Trophoblast cell (in vitro differentiated cells and primary cell): ENCODE measurements at regions not wholly inside any gene's neighbourhood (a gene's known extent, or its start where the extent isn't known, plus 50 kb on each side); places are given as distances from the start of the nearest gene placed in this dataset.

Experiments used
- DNase-seq, 2 donors: peaks; one replicate each; pipeline ENCODE4 v3.0.0-alpha.2; 2016
- H2AFZ ChIP-seq: 2 replicates; pipeline ENCODE4 v1.6.1; 2013; ENCODE audit warnings: low read length, moderate library complexity, mild to moderate bottlenecking; ENCODE audit not compliant: insufficient read depth, poor library complexity
- H2AK5ac ChIP-seq: 2 replicates; pipeline ENCODE4 v1.6.1; 2013; ENCODE audit warnings: mild to moderate bottlenecking, low read length
- H2BK120ac ChIP-seq: 2 replicates; pipeline ENCODE4 v1.6.1; 2013; ENCODE audit warnings: low read length, mild to moderate bottlenecking, moderate library complexity; ENCODE audit not compliant: insufficient read depth, poor library complexity
- H2BK12ac ChIP-seq: 2 replicates; pipeline ENCODE4 v1.6.1; 2013; ENCODE audit warnings: mild to moderate bottlenecking, low read length, moderate library complexity
- H2BK5ac ChIP-seq: 2 replicates; pipeline ENCODE4 v1.6.1; 2013; ENCODE audit warnings: low read length, low read depth, moderate library complexity, mild to moderate bottlenecking; ENCODE audit not compliant: poor library complexity
- H3K14ac ChIP-seq: 2 replicates; pipeline ENCODE4 v1.6.1; 2013; ENCODE audit warnings: mild to moderate bottlenecking, low read length
- H3K18ac ChIP-seq: 2 replicates; pipeline ENCODE4 v1.6.1; 2013; ENCODE audit warnings: mild to moderate bottlenecking, low read length
- H3K23ac ChIP-seq: 2 replicates; pipeline ENCODE4 v1.6.1; 2013; ENCODE audit warnings: low read length
- H3K27ac ChIP-seq: 2 replicates; pipeline ENCODE4 v1.5.1; 2013; ENCODE audit warnings: low read depth, mild to moderate bottlenecking, inconsistent platforms, low read length, moderate library complexity
- H3K27me3 ChIP-seq: 2 replicates; pipeline ENCODE4 v1.6.1; 2013; ENCODE audit warnings: inconsistent platforms, mild to moderate bottlenecking, low read length, moderate library complexity; ENCODE audit not compliant: insufficient read depth
- H3K36me3 ChIP-seq, 2 experiments: 1 replicate in 1 of 2; 2 replicates in 1 of 2; pipeline ENCODE4 v1.6.1; 2013; ENCODE audit warnings: low read length in 2 of 2, mild to moderate bottlenecking in 2 of 2, moderate library complexity in 1 of 2; ENCODE audit not compliant: insufficient read depth in 2 of 2, control insufficient read depth in 1 of 2
- H3K4ac ChIP-seq: 2 replicates; pipeline ENCODE4 v1.6.1; 2013; ENCODE audit warnings: low read depth, mild to moderate bottlenecking, low read length, moderate library complexity
- H3K4me1 ChIP-seq, 2 experiments: 1 replicate in 1 of 2; 2 replicates in 1 of 2; pipeline ENCODE4 v1.6.1; 2013; ENCODE audit warnings: low read length in 2 of 2, mild to moderate bottlenecking in 2 of 2, moderate library complexity in 1 of 2; ENCODE audit not compliant: insufficient read depth in 2 of 2, control insufficient read depth in 1 of 2
- H3K4me2 ChIP-seq: 2 replicates; pipeline ENCODE4 v1.6.1; 2013; ENCODE audit warnings: inconsistent platforms, mild to moderate bottlenecking, low read length, moderate library complexity
- H3K4me3 ChIP-seq: 2 replicates; pipeline ENCODE4 v1.5.1; 2013; ENCODE audit warnings: mild to moderate bottlenecking, low read depth, low read length, inconsistent platforms
- H3K79me1 ChIP-seq: one replicate; pipeline ENCODE4 v1.6.1; 2013; ENCODE audit warnings: low read length
- H3K79me2 ChIP-seq: 2 replicates; pipeline ENCODE4 v1.6.1; 2013; ENCODE audit warnings: low read length, mild to moderate bottlenecking; ENCODE audit not compliant: control insufficient read depth, insufficient read depth, poor library complexity
- H3K9ac ChIP-seq: 2 replicates; pipeline ENCODE4 v1.6.1; 2013; ENCODE audit warnings: mild to moderate bottlenecking, low read length
- H3K9me3 ChIP-seq: 2 replicates; pipeline ENCODE4 v1.6.1; 2013; ENCODE audit warnings: low read depth, mild to moderate bottlenecking, control low read depth, inconsistent platforms, low read length; ENCODE audit not compliant: insufficient read depth
- H4K12ac ChIP-seq: 2 replicates; pipeline ENCODE4 v1.6.1; 2013; ENCODE audit warnings: low read depth, mild to moderate bottlenecking, low read length, moderate library complexity
- H4K8ac ChIP-seq: 2 replicates; pipeline ENCODE4 v1.6.1; 2013; ENCODE audit warnings: low read depth, mild to moderate bottlenecking, low read length, moderate library complexity
- H4K91ac ChIP-seq: one replicate; pipeline ENCODE4 v1.6.1; 2013; ENCODE audit warnings: low read depth, mild to moderate bottlenecking, low read length, moderate library complexity
- WGBS: extraction: QIAGEN DNeasy Blood & Tissue Kit; methylation state at CpG from one replicate; pipeline ENCODE4 v1.1.7; 2013; ENCODE audit warnings: missing lambda C conversion rate; ENCODE audit not compliant: insufficient read length, insufficient coverage; ENCODE audit errors: extremely low coverage; 5-methylcytosine and 5-hydroxymethylcytosine counted together

GRCh38 chr2:145029873-145030272 is 510.0 kb upstream of the ZEB2 start:
- H3K27me3 ChIP-seq: no peaks in the 10 kb centered on the region
- no CpG with 5 or more reads among the region's 3 CpGs for WGBS
- H2BK5ac ChIP-seq: no peak overlapping the region
- no peak for DNase-seq
- H4K91ac ChIP-seq: no peak overlapping the region
- H2BK12ac ChIP-seq: no peak overlapping the region
- H2AK5ac ChIP-seq: no peak overlapping the region
- no peak overlapping the region for H3K18ac ChIP-seq
- no peak overlapping the region for H3K27ac ChIP-seq
- no peak overlapping the region for H2BK120ac ChIP-seq
- no peaks in the 10 kb centered on the region for H3K36me3 ChIP-seq
- no peak overlapping the region for H3K4me2 ChIP-seq
- H3K14ac ChIP-seq: no peak overlapping the region
- no peak overlapping the region for H3K9ac ChIP-seq
- no peak overlapping the region for H4K8ac ChIP-seq
- H3K4me3 ChIP-seq: no peak overlapping the region
- H3K79me1 ChIP-seq: no peaks in the 10 kb centered on the region
- peaks cover 0 to 3% of the 10 kb centered on the region in 2 experiments for H3K4me1 ChIP-seq
- H3K4ac ChIP-seq: no peak overlapping the region
- no peak overlapping the region for H3K23ac ChIP-seq
- H3K79me2 ChIP-seq: no peaks in the 10 kb centered on the region
- no peaks in the 10 kb centered on the region for H3K9me3 ChIP-seq
- no peak overlapping the region for H2AFZ ChIP-seq
- H4K12ac ChIP-seq: no peak overlapping the region

GRCh38 chr2:145029081-145029480 is 509.2 kb upstream of the ZEB2 start:
- Histone ChIP-seq H2AK5ac (no peak overlapping the region), H4K12ac (no peak overlapping the region), H3K4me1 (peaks cover 0 to 3% of the 10 kb centered on the region in 2 experiments), H3K27me3 (no peaks in the 10 kb centered on the region), H3K79me2 (no peaks in the 10 kb centered on the region), H2BK12ac (no peak overlapping the region), H3K27ac (no peak overlapping the region), H3K4ac (no peak overlapping the region), H3K23ac (no peak overlapping the region), H4K8ac (no peak overlapping the region), H2BK120ac (no peak overlapping the region), H2AFZ (no peak overlapping the region), H3K79me1 (no peaks in the 10 kb centered on the region), H3K9me3 (no peaks in the 10 kb centered on the region), H2BK5ac (no peak overlapping the region), H3K9ac (no peak overlapping the region), H3K4me2 (no peak overlapping the region), H3K36me3 (no peaks in the 10 kb centered on the region), H3K18ac (no peak overlapping the region), H3K14ac (no peak overlapping the region), H4K91ac (no peak overlapping the region), H3K4me3 (no peak overlapping the region)
- no CpG with 5 or more reads among the region's 5 CpGs for WGBS
- DNase-seq: no peak

GRCh38 chr2:145028101-145028920 is 508.4 kb upstream of the ZEB2 start:
- H2BK120ac ChIP-seq: no peak overlapping the region
- DNase-seq: no peak
- no peak overlapping the region for H4K8ac ChIP-seq
- H3K18ac ChIP-seq: no peak overlapping the region
- no peak overlapping the region for H4K12ac ChIP-seq
- H3K4ac ChIP-seq: no peak overlapping the region
- no peak overlapping the region for H3K9ac ChIP-seq
- no peaks in the 10 kb centered on the region for H3K36me3 ChIP-seq
- H3K4me2 ChIP-seq: no peak overlapping the region
- H2AK5ac ChIP-seq: no peak overlapping the region
- no peaks in the 10 kb centered on the region for H3K27me3 ChIP-seq
- no peaks in the 10 kb centered on the region for H3K9me3 ChIP-seq
- H3K79me2 ChIP-seq: no peaks in the 10 kb centered on the region
- no peak overlapping the region for H3K4me3 ChIP-seq
- H2BK5ac ChIP-seq: no peak overlapping the region
- H4K91ac ChIP-seq: no peak overlapping the region
- WGBS: no CpG with 5 or more reads among the region's 8 CpGs
- no peak overlapping the region for H3K14ac ChIP-seq
- H2AFZ ChIP-seq: no peak overlapping the region
- no peak overlapping the region for H3K23ac ChIP-seq
- no peaks in the 10 kb centered on the region for H3K79me1 ChIP-seq
- H2BK12ac ChIP-seq: no peak overlapping the region
- no peak overlapping the region for H3K27ac ChIP-seq
- peaks cover 0 to 3% of the 10 kb centered on the region in 2 experiments for H3K4me1 ChIP-seq

GRCh38 chr2:145026456-145027455 is 506.8 kb upstream of the ZEB2 start:
- Histone ChIP-seq H3K9me3 (no peaks in the 10 kb centered on the region), H3K79me1 (no peaks in the 10 kb centered on the region), H3K36me3 (no peaks in the 10 kb centered on the region), H2BK120ac (no peak overlapping the region), H3K9ac (no peak overlapping the region), H3K4ac (no peak overlapping the region), H3K27ac (no peak overlapping the region), H3K14ac (no peak overlapping the region), H4K12ac (no peak overlapping the region), H3K18ac (no peak overlapping the region), H3K4me1 (peaks cover 0 to 1% of the 10 kb centered on the region in 2 experiments), H3K79me2 (no peaks in the 10 kb centered on the region), H2AK5ac (no peak overlapping the region), H4K91ac (no peak overlapping the region), H3K4me2 (no peak overlapping the region), H2AFZ (no peak overlapping the region), H2BK12ac (no peak overlapping the region), H3K27me3 (no peaks in the 10 kb centered on the region), H4K8ac (no peak overlapping the region), H3K4me3 (no peak overlapping the region), H2BK5ac (no peak overlapping the region), H3K23ac (no peak overlapping the region)
- no CpG with 5 or more reads among the region's 13 CpGs for WGBS
- DNase-seq: no peak
